ENCODE measurements at regions not wholly inside any gene's neighbourhood (a gene's known extent, or its start where the extent isn't known, plus 50 kb on each side); places are given as distances from the start of the nearest gene placed in this dataset.
"Not testable (repeated sequence)": the region's sequence is repeated elsewhere in the genome, so short reads cannot be mapped to it uniquely, and the experiment has no call there.

GRCh38 chr1:55430206-55430605 lies 215.0 kb upstream of the USP24 start:
- not testable (repeated sequence) for TF ChIP-seq EZH2 (IDR thresholded peaks at IDR 0.05; ENCODE audit: insufficient read depth, poor library complexity, severe bottlenecking); EZH2phosphoT487 (IDR thresholded peaks at IDR 0.05; ENCODE audit: insufficient read depth, low read depth)
